NCI-H2171 (cell line): ENCODE measurements at regions not wholly inside any gene's neighbourhood (a gene's known extent, or its start where the extent isn't known, plus 50 kb on each side); places are given as distances from the start of the nearest gene placed in this dataset.

ENCODE experiments used
- DNase-seq: peaks from one replicate; lab custom pipeline; 2025; lab: John Stamatoyannopoulos, UW

GRCh38 chr11:80157447-80157846, 716.6 kb upstream of the TENM4 start:
- DNase-seq = no peak

DNA sequence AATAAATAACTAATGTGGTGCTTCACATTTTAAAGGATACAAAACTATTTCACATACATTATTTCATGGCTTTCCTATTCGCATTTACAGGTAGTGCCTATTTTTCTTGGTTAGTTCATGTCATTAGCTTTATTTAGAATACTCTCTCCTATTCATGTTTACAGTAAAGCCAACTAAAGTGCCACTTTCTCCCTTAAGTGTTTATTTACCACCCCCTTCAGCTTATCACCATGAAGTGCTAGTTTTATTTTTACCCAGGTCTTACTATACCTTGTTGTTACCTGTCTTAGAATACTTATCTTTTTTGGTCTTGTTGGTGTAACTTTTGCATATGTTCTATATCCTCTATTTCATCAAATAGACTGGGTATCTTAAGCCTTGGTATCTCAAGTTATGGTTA, 715.2 kb upstream of the TENM4 start:
- DNase-seq = no peak

DNA sequence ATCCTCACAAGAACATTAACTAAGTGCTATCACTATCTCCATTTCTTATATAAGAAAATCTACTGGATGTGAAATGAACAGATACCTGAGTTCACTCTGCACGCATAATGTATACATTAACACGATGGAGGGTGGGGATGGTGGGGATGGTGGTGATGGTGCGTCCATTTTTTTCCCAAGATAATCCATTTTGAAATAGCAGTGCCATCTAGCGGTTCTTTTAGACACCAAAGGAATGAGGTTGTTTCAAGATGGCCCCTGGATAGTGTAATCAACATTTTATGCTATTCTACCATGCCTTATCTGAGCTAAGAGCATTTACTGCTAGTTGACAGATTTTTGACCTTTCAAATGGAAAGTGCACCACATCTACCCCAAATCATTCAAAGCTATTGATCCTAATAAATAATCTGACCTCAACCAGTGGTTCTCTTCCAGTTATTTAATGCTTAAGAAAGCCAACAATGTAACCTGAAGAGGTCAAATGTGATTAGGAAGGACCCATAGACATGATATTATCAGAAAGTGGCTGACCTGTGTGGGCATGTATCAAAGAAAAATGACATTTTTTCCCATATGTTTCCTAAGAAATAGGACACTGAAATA, 714.7 kb upstream of the TENM4 start:
- DNase-seq = peak; percentile 29

DNA sequence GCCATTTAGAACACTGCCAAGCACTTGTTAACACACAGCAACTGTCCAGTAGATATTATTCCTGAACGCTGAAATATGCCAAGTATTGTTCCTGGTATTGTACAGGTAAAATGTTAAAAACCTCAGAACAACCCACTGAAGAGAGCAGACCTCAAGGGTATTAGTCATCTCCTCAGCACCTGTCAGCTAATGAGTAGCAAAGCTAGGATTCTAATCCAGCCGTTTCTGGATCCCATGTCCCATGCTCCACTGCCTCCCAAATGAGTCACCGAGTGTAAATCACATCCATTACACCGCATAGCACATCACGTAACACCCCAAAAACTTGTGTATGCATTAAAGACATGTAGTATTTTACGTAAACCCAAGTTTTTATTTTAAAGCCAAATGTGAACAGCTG, 705.4 kb upstream of the TENM4 start:
- no peak for DNase-seq

DNA sequence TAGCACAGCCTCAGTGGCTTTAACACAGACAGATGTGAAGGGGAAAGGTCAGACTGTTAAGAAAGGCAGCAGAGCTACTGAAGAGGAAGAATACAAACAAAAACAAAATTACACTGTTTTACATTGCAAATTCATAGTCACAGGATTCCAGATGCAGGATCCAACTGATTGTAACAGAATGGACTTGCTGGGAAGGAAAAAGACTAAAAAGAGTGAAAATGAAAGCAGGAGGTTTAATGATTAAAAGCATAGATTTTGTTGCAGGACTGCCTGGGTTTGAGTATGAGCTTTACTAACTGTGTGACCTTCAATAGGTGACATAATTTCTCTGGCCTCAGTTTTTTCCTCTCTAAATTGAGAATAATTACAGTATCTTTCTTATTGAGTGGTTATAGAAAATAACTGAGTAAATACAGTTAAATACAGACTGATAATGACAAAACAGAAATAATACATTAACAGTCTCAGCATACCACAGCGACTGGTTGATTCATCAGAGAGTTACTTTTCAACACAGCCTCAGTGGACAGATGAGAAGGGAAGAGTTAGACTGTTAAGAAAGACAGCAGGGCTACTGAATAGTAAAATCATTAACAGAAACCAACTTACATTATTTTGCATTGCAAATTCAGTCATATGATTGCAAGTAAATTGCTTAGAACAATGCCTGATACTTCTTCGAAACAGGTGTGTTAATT, 704.2 kb upstream of the TENM4 start:
- no peak for DNase-seq

GRCh38 chr11:80136991-80137390, 696.2 kb upstream of the TENM4 start:
- DNase-seq = no peak

DNA sequence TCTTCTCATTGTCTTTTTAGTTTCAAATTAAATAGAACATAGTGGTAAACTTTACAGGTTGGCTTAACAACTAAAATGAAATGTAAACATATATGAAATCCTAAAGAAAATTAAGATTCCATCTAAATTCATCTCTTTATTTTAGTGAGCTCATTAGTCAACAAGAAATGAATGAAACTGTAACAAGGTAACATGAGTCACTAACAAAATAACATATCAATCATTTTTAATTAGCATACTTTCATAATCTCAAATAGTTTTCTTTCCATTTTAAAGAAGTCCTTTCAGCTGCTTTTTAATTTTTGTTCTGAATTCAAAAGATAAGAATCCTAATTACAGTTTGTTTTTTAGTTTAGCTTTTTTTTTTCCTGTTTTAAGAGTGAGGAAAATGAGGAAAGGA, 688.6 kb upstream of the TENM4 start:
- DNase-seq = no peak

DNA sequence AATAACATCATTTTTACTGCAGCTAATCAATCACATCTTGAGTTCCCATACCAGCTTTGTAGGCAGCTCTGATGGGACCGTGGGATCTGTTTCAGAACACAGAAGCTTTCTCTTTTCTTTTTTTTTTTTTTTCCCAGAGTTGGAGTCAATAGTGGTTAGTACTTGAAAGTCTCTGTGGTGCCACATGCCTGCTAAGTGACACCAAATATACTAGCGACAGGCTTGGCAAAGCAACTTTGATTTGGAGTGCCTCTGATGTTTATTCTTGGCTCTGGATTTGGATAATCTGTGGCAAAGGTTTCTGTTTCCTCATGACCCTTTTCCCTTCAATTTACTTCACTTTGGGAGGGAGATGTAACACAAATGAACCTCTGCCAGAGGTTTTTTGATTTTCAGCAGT, 681.4 kb upstream of the TENM4 start:
- no peak for DNase-seq

- DNase-seq = peak; percentile 7
These were observed 677.2 kb upstream of the TENM4 start for GRCh38 chr11:80118073-80118472.

- DNase-seq = no peak
These were observed 676.0 kb upstream of the TENM4 start for GRCh38 chr11:80116796-80117195.

GRCh38 chr11:80109652-80110051, 668.8 kb upstream of the TENM4 start:
- no peak for DNase-seq

DNA sequence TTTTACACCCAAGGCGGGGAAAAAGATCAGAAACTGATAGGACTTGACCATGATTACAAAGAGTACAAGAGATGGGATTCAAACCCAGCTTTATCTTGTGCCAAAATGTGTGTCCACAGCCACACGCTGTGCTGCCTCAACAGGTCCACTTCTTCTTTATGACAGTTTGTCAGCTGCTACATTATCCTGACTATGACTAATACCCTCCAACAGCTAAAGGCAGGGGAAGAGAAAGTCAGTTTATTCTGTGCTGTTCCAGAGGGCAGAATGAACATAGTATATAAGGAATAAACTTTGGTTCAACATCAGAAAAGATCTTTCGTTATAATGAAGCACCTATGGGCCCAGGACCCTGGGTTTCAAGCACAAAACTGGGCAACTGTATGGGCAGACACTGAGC, 668.2 kb upstream of the TENM4 start:
- DNase-seq = no peak

DNA sequence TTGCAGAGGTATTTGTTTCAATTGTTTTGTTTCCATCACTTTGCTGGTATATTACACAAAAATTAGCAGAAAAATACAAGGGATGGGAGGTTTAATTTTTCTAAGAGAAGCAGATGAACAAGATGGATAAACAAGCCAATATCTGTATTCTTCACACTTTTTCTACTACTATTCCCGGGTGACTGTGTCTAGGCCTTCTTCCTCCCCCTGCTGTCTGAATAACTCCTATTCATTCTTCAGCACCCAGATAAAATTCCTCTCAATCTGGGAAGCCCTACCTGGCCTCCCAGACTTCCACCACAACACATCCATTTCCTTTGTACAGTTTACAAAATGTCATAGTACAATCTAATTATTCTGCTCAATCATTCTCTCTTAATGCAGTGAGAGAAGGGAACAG, 666.6 kb upstream of the TENM4 start:
- no peak for DNase-seq

GRCh38 chr11:80104191-80104590, 663.4 kb upstream of the TENM4 start:
- no peak for DNase-seq

GRCh38 chr11:80103142-80103859, 662.5 kb upstream of the TENM4 start:
- no peak for DNase-seq

DNA sequence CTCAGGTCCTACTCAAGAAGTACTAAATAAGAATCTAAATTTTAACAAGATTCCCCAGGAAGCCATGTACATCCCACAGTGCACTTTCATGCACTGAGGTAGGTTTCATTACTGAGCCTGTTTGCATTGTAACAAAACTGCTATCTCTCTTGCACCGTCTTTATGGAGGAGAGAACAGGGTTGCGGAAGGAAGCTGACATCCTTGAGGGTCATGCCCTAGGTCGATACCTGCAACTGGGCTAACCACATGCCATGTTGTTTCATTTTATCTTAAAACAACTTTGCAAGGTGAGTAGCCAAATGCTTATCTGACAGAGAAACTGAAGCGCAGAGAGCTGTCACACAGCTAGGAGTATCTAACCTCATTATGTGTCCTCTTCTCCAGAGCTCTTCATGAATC, 656.3 kb upstream of the TENM4 start:
- DNase-seq = no peak

- DNase-seq = no peak
These were observed 655.9 kb upstream of the TENM4 start for GRCh38 chr11:80096736-80097135.

DNA sequence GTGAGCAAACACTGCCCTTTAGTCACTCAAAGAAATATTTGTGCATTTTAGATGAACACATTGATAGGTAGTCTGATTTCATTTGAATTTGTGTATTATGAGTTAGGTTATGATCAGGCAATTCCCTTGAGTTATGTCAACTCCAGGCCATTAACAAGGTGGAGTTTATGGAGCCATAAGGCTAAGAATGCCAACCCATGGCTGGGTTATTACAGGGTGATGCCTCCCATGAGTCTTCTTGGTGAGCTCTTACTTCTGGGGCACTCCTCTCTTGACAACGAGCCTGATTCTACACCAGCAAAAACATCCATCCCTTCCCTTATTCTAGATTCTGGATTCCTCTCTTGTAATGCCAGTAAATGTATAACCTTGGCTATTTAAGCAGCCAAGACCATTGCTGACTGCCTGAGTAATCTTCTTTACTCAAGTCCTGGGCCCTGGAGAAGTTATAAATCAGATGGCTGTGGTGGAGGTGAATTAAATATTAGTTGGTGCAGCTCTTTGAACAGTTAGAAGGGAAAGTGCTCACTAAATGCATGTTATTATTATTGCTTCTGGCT, 645.7 kb upstream of the TENM4 start:
- no peak for DNase-seq

- no peak for DNase-seq
These were observed 644.7 kb upstream of the TENM4 start for GRCh38 chr11:80085563-80085962.

DNA sequence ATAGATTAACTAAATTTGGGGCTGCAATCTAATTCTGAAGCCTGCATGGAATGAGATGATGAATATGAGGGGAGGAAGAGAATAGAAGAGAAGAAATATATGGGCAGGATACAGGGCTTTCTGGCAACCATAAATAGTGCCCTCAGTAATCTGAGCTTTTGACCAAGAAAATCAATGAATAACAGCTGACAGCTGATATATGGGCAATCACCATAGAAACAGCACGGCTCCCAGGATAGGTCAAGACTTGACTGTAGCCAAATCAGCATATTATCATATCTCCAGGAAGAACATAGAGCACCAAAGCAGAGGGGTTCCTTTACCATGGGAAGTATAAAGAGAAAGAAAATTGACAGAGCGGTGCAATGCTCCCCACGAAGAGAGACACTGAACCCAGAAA, 643.8 kb upstream of the TENM4 start:
- no peak for DNase-seq

DNA sequence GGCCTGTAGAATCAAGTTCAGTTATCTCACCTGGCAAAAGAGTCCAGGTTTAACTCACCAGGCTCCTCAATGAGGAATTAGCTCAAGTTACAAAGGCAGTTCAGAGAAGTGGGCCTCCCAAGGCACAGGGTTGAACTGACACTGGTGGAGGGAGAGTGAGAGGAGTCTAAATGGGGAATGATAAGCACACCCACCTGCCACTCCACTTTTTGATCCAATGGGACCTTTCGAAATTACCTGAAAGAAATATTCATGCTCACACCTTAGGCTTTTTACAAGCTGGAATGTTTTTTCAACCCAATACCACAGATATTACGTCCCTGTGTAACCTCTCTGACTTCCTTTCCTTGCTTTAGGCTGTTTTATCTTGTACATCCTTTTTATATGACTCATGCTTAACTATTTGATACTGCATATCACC, 642.7 kb upstream of the TENM4 start:
- no peak for DNase-seq

- DNase-seq = no peak
These were observed 641.6 kb upstream of the TENM4 start for GRCh38 chr11:80082406-80082805.

DNA sequence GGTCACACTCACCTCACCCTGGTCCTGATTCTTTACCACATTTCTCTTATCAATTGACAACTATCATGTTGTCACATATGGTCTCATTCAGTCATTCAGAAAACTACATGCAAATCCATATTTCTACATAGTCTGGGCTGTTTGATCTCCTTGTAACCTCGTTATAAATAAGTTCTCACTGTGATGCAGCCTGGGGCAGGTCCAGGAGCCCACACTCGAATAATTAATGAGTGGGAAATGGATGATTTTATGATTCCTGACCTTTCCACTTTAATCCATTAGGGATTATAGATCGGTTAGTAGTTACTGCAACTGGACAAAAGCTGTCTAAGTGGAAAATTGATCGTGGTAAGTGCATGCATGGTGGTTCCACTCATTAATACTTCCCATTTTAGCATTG, 636.3 kb upstream of the TENM4 start:
- no peak for DNase-seq
